GM10266 (cell line): ENCODE measurements at regions not wholly inside any gene's neighbourhood (a gene's known extent, or its start where the extent isn't known, plus 50 kb on each side); places are given as distances from the start of the nearest gene placed in this dataset.

Experiments used
- DNase-seq: peaks from one replicate; pipeline ENCODE4 v3.0.0; 2012; ENCODE audit errors: extremely low spot score
- TF ChIP-seq, protein P1 (sequence below): IDR thresholded peaks from 2 replicates; pipeline ENCODE4 v1.5.1; 2012; ENCODE audit warnings: mild to moderate bottlenecking, low read depth; ENCODE audit not compliant: control insufficient read depth, insufficient read depth; ENCODE audit errors: missing control alignments

DNA sequence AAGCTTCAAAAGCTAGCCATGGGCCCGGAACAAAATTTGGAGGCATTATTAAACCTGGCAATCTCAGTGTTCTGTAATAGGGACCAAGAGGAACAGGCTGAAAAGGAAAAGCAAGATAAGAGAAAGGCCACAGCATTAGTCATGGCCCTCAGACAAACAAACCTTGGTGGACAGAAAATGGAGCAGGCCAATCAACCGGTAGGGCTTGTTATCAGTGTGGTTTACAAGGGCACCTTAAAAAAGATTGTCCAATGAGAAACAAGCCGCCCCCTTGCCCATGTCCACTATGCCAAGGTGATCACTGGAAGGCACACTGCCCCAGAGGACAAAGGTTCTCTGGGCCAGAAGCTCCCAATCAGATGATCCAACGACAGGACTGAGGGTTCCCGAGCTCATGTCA is 653.9 kb upstream of the TMEM132C start:
- TF ChIP-seq, protein P1, sequence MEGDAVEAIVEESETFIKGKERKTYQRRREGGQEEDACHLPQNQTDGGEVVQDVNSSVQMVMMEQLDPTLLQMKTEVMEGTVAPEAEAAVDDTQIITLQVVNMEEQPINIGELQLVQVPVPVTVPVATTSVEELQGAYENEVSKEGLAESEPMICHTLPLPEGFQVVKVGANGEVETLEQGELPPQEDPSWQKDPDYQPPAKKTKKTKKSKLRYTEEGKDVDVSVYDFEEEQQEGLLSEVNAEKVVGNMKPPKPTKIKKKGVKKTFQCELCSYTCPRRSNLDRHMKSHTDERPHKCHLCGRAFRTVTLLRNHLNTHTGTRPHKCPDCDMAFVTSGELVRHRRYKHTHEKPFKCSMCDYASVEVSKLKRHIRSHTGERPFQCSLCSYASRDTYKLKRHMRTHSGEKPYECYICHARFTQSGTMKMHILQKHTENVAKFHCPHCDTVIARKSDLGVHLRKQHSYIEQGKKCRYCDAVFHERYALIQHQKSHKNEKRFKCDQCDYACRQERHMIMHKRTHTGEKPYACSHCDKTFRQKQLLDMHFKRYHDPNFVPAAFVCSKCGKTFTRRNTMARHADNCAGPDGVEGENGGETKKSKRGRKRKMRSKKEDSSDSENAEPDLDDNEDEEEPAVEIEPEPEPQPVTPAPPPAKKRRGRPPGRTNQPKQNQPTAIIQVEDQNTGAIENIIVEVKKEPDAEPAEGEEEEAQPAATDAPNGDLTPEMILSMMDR, result no peak
- DNase-seq, result no peak

DNA sequence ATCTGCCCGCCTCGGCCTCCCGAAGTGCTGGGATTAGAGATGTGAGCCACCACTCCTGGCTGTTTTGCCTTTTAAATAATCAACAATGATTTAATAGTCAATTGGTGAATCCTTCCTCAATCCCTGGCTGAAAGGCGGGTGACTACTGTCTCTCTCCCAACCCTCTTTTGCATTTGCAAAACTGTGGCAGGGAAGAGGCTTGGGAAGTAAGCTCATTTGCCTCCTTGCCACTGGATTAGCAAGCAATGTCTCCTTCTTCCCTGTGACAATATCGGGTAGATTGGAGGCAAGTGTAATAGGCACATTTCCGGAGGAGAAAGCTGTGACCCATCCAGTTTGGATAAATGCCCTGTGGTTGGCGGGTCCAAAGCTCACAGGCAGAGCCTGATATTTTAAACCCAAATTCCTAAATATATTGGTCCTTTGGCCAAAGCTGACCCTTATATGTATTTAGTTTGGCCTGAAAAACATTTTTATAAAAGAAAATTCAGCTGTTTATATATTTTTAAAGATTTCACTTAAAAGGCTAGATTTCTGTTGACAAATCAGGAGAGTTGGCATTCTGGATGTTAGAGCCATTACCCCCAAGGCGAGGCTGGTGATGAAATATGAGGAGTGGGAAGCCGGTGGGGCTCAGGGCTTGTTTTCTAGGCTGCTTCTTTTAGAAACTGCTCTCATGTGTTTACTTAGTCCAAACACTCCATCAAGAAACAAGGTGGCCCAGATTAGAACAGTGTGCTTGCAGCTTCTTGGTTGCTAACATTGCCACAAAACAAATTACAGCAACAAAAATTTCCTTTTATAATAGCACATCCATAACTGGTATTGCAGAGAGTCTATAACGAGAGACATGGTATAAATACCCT is 646.9 kb upstream of the TMEM132C start:
- TF ChIP-seq, protein P1, result no peak
- no peak for DNase-seq

DNA sequence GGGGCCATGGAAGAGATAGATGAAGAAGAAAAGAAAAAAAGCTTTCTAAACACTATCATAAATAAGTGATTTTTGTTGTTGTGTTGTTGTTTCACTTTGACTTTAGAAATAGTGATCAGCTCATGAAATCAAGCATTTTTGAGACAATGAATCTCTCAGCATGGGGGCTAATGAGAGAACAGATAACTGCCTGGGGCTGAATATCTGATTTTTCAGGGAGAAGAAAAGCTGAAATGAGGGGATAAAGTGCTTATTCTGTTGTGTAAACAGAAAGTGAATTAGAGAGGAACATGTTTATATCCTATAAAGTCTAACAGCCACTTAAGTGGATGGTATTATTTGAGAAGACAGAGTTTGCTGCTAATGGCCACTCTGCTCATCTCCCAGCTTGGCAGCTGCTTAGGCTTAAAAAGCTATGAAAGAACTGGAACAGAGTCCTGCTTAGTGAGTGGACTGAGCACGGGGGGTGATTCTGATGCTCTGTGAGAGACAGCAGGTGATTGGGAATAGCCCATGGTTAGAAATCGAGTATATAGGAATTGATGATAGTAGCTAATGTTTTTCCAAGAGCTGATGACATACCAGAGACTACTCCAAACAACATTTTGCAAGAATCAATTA is 646.1 kb upstream of the TMEM132C start:
- no peak for DNase-seq
- TF ChIP-seq, protein P1, result no peak

DNA sequence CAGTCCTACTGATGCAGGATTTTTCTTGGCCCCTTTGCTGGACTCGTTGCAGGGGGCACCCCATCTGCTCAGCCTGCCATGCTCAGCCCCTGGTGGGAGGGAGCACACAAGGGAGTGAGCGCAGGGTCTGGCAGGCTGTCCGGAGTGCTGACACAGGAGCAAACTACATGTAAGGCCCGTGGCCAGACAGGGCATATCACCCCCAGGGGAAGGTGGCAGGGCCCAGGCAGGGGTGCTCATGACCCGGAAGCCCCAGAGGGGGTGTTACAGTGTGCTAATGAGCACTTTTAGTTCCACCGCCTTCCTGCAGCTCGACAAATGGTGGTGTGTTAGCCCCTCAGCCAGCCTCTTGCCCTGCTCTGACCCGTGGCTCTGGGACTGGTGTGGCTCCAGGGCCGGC is 645.6 kb upstream of the TMEM132C start:
- no peak for DNase-seq

DNA sequence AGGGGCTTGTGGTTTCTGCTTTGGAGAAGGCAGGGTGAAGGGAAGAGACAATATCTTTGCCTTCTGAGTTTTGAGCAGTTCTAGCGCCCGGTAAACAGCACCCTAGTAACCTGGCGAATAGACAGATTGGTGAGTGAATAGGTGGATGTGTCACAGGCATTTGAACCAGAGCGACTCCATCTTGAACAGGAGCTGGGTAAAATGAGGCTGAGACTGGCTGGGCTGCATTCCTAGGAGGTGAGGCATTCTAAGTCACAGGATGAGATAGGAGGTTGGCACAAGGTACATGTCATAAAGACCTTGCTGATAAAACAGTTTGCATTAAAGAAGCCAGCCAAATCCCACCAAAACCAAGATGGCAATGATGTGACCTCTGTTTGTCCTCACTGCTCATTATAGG is 643.6 kb upstream of the TMEM132C start:
- DNase-seq, result no peak
- TF ChIP-seq, protein P1, result no peak

More for the DNA sequence above, 645.6 kb upstream of the TMEM132C start:
- TF ChIP-seq, protein P1, result no peak

DNA sequence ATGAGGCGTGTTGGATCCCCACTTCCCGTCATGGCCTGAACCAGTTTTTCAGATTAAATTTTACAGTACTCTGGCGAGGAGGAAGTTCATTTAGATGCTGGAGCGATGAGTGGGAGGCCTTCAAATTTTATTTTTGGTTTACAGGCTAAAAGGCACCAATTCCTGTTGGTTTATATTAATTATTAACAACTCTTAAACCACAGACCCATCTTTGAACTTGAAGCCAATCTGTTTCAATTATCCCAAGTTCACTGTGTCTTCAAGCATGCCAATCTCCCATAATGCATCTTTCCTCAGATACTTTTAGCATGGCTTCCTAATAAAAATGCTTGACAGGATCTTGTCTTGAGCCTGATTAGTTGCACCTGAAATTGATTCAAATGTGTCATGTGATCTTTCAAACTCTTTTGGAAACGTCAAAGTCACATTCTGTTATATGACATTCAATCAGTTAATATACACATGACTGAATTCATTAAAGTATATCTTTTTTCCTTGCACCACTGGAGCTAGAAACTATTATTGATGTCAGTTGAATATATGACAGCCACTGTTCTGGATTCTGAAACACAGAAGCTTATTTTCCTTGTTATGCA is 641.7 kb upstream of the TMEM132C start:
- DNase-seq, result no peak
- TF ChIP-seq, protein P1, result no peak
